Neutrophil (primary cell): ENCODE measurements at regions not wholly inside any gene's neighbourhood (a gene's known extent, or its start where the extent isn't known, plus 50 kb on each side); places are given as distances from the start of the nearest gene placed in this dataset.

ENCODE experiments used
- H3K27ac ChIP-seq: fragments of 200-600 bp; sonication (generic); 2 replicates; pipeline ENCODE4 v1.5.1; 2016; ENCODE audit warnings: mild to moderate bottlenecking, moderate library complexity
- H3K27me3 ChIP-seq: fragments of 200-600 bp; sonication (generic); 2 replicates; pipeline ENCODE4 v1.6.0; 2016; ENCODE audit warnings: mild to moderate bottlenecking
- H3K36me3 ChIP-seq: fragments of 200-600 bp; sonication (generic); 2 replicates; pipeline ENCODE4 v1.5.1; 2017
- H3K4me1 ChIP-seq, 2 experiments: fragments of 200-600 bp in 1 of 2; sonication (generic) in 1 of 2; 1 replicate in 1 of 2; 2 replicates in 1 of 2; pipeline versions ENCODE4 v1.5.1 to v1.6.1; 2013 to 2016; ENCODE audit warnings: low read depth in 1 of 2, low read length in 1 of 2, mild to moderate bottlenecking in 1 of 2, moderate library complexity in 1 of 2; ENCODE audit not compliant: control insufficient read depth in 1 of 2, insufficient read depth in 1 of 2
- H3K4me3 ChIP-seq, 2 experiments: fragments of 200-600 bp in 1 of 2; sonication (generic) in 1 of 2; 1 replicate in 1 of 2; 2 replicates in 1 of 2; pipeline ENCODE4 v1.5.1; 2013 to 2016; ENCODE audit warnings: low read depth in 1 of 2, low read length in 1 of 2, mild to moderate bottlenecking in 1 of 2, moderate library complexity in 1 of 2
- H3K9me3 ChIP-seq: fragments of 200-600 bp; sonication (generic); 2 replicates; pipeline ENCODE4 v1.5.1; 2016
- CTCF ChIP-seq: fragments of 200-600 bp; sonication (generic); IDR thresholded peaks from 2 replicates; pipeline ENCODE4 v1.5.1; 2016; ENCODE audit warnings: antibody characterized with exemption

GRCh38 chr9:17846948-17847655, 268.2 kb downstream of the SH3GL2 start:
- Histone ChIP-seq H3K27me3 (no peaks in the 10 kb centered on the region), H3K27ac (no peak overlapping the region), H3K4me1 (no peaks in the 10 kb centered on the region), H3K4me3 (no peak overlapping the region), H3K9me3 (no peaks in the 10 kb centered on the region), H3K36me3 (no peaks in the 10 kb centered on the region)
- no peak for TF ChIP-seq CTCF

GRCh38 chr9:17847908-17848307, 269.0 kb downstream of the SH3GL2 start:
- Histone ChIP-seq H3K9me3 (no peaks in the 10 kb centered on the region), H3K4me1 (no peaks in the 10 kb centered on the region), H3K36me3 (no peaks in the 10 kb centered on the region), H3K27ac (no peak overlapping the region), H3K27me3 (no peaks in the 10 kb centered on the region), H3K4me3 (no peak overlapping the region)
- TF ChIP-seq CTCF: no peak

GRCh38 chr9:17852108-17852507, 273.2 kb downstream of the SH3GL2 start:
- no peak for TF ChIP-seq CTCF
- Histone ChIP-seq H3K27me3 (no peaks in the 10 kb centered on the region), H3K9me3 (no peaks in the 10 kb centered on the region), H3K36me3 (no peaks in the 10 kb centered on the region), H3K4me1 (no peaks in the 10 kb centered on the region), H3K4me3 (no peak overlapping the region), H3K27ac (no peak overlapping the region)

- TF ChIP-seq CTCF: no peak
- no peaks in the 10 kb centered on the region for H3K36me3 ChIP-seq
- no peak overlapping the region for H3K27ac ChIP-seq
These were observed 275.6 kb downstream of the SH3GL2 start for GRCh38 chr9:17854487-17854886.

GRCh38 chr9:17856995-17857394, 278.1 kb downstream of the SH3GL2 start:
- Histone ChIP-seq H3K9me3 (no peaks in the 10 kb centered on the region), H3K4me1 (no peaks in the 10 kb centered on the region), H3K4me3 (no peak overlapping the region), H3K27me3 (no peaks in the 10 kb centered on the region), H3K27ac (no peak overlapping the region), H3K36me3 (no peaks in the 10 kb centered on the region)
- TF ChIP-seq CTCF: no peak

More at GRCh38 chr9:17854487-17854886, 275.6 kb downstream of the SH3GL2 start:
- Histone ChIP-seq H3K4me1 (no peaks in the 10 kb centered on the region), H3K9me3 (no peaks in the 10 kb centered on the region), H3K4me3 (no peak overlapping the region), H3K27me3 (no peaks in the 10 kb centered on the region)
